GM12878 (cell line): ENCODE measurements at regions not wholly inside any gene's neighbourhood (a gene's known extent, or its start where the extent isn't known, plus 50 kb on each side); places are given as distances from the start of the nearest gene placed in this dataset.

Experiments
- ATAC-seq: fragments of 200-7000 bp; cut with Tn5 transposase; 3 replicates; pipeline ENCODE4 v1.9.1; 2020; ENCODE audit warnings: mild to moderate bottlenecking, moderate library complexity
- BruUV-seq: library from RNA; stranded (reverse); fragments of 400-500 nt; replicated peaks from 2 replicates; lab custom pipeline; 2021; lab: Mats Ljungman, UMichigan
- CTCF ChIA-PET: fragments of 300-600 bp; sonication (Branson Sonifier 250); formaldehyde crosslinking; extraction: SDS; loops from one replicate; lab custom pipeline; 2021; ENCODE audit warnings: inconsistent platforms; lab: Yijun Ruan, JAX
- POLR2A ChIA-PET: fragments of 350-600 bp; formaldehyde crosslinking; extraction: SDS; loops from one replicate; lab custom pipeline; 2021; ENCODE audit warnings: inconsistent platforms; lab: Charles Lee
- RAD21 ChIA-PET: fragments of 300-600 bp; sonication (Branson Sonifier 250); formaldehyde crosslinking; loops from one replicate; lab custom pipeline; 2023; ENCODE audit warnings: antibody characterized with exemption; ENCODE audit not compliant: unreplicated experiment; lab: Charles Lee
- SMC1A ChIA-PET: fragments of 300-600 bp; sonication (Branson Sonifier 250); formaldehyde crosslinking; loops from one replicate; lab custom pipeline; 2023; ENCODE audit not compliant: unreplicated experiment, uncharacterized antibody; lab: Charles Lee
- DNase-seq: peaks from one replicate; pipeline ENCODE4 v3.0.0-alpha.2; 2011; ENCODE audit warnings: low read depth, low spot score
- FAIRE-seq: peaks from 3 replicates; lab custom pipeline; 2011; peaks lifted over from hg19 to GRCh38; lab: Jason Lieb, UNC
- H2AFZ ChIP-seq: 2 replicates; pipeline ENCODE4 v1.6.0; 2011; ENCODE audit warnings: low read depth, low read length, control low read depth; ENCODE audit not compliant: control insufficient read depth
- H3K27ac ChIP-seq: 2 replicates; pipeline ENCODE4 v1.5.1; 2011; ENCODE audit warnings: control low read depth; ENCODE audit not compliant: control insufficient read depth, insufficient read depth
- H3K27me3 ChIP-seq, 2 experiments: replicated peaks in 1 of 2; 2 replicates each; pipeline versions ENCODE4 v1.6.0 to v1.6.1; 2011; ENCODE audit warnings: low read length in 1 of 2; ENCODE audit not compliant: control insufficient read depth in 2 of 2, insufficient read depth in 2 of 2
- H3K36me3 ChIP-seq, 2 experiments: 2 replicates each; pipeline ENCODE4 v1.5.1; 2011; ENCODE audit warnings: low read length in 1 of 2; ENCODE audit not compliant: control insufficient read depth in 2 of 2, insufficient read depth in 2 of 2
- H3K4me1 ChIP-seq: 2 replicates; pipeline ENCODE4 v1.6.1; 2011; ENCODE audit warnings: mild to moderate bottlenecking, low read length, moderate library complexity, mixed read lengths; ENCODE audit not compliant: control insufficient read depth, insufficient read depth
- H3K4me2 ChIP-seq: 2 replicates; pipeline ENCODE4 v1.6.0; 2011; ENCODE audit warnings: control low read depth; ENCODE audit not compliant: control insufficient read depth, insufficient read depth
- H3K4me3 ChIP-seq: fragments of 200-600 bp; sonication (generic); 2 replicates; pipeline ENCODE4 v1.5.1; 2016
- H3K79me2 ChIP-seq: 2 replicates; pipeline ENCODE4 v1.6.0; 2011; ENCODE audit warnings: low read length; ENCODE audit not compliant: control insufficient read depth, insufficient read depth
- H3K9ac ChIP-seq: 2 replicates; pipeline ENCODE4 v1.8.0; 2011; ENCODE audit warnings: low read length, control low read depth, mixed read lengths; ENCODE audit not compliant: control insufficient read depth, insufficient read depth
- H3K9me3 ChIP-seq: replicated peaks from 3 replicates; pipeline ENCODE4 v1.5.1; 2011; ENCODE audit warnings: mild to moderate bottlenecking, low read length; ENCODE audit not compliant: control insufficient read depth, insufficient read depth
- H4K20me1 ChIP-seq: 2 replicates; pipeline ENCODE4 v1.6.0; 2011; ENCODE audit not compliant: control insufficient read depth, insufficient read depth
- ASH2L ChIP-seq: fragments of 300-600, 200-600 bp; sonication (generic); IDR thresholded peaks from 2 replicates; pipeline ENCODE4 v1.6.1; 2017; ENCODE audit warnings: low read depth, mild to moderate bottlenecking, borderline replicate concordance
- BMI1 ChIP-seq: fragments of 450-650 bp; IDR thresholded peaks from 2 replicates; pipeline ENCODE4 v1.6.1; 2016; ENCODE audit warnings: mild to moderate bottlenecking, moderate library complexity, borderline replicate concordance
- CHD2 ChIP-seq: IDR thresholded peaks from 2 replicates; pipeline ENCODE4 v1.6.1; 2011; ENCODE audit warnings: low read depth, low read length, improper control_type of control experiment, borderline replicate concordance
- EGR1 ChIP-seq, 2 experiments: IDR thresholded peaks; 1 replicate in 1 of 2; 2 replicates in 1 of 2; pipeline ENCODE4 v1.6.1; 2011 to 2012; ENCODE audit warnings: low read depth in 2 of 2, low read length in 2 of 2, borderline replicate concordance in 1 of 2, mild to moderate bottlenecking in 1 of 2, moderate library complexity in 1 of 2
- KAT2A ChIP-seq: conservative IDR thresholded peaks from 2 replicates; pipeline ENCODE4 v1.6.1; 2011; ENCODE audit warnings: low read depth, low read length; ENCODE audit not compliant: control insufficient read depth
- LARP7 ChIP-seq: fragments of 450-650 bp; IDR thresholded peaks from 2 replicates; pipeline ENCODE4 v1.6.1; 2017; ENCODE audit warnings: mild to moderate bottlenecking
- NFYB ChIP-seq: IDR thresholded peaks from 2 replicates; pipeline ENCODE4 v1.6.1; 2011; ENCODE audit warnings: low read depth, mild to moderate bottlenecking, low read length, improper control_type of control experiment, moderate library complexity; ENCODE audit not compliant: insufficient read depth
- PML ChIP-seq: IDR thresholded peaks from 2 replicates; pipeline ENCODE4 v1.6.1; 2012; ENCODE audit warnings: low read length, inconsistent platforms
- TCF12 ChIP-seq: IDR thresholded peaks from 2 replicates; pipeline ENCODE4 v1.6.1; 2011; ENCODE audit warnings: low read depth, mild to moderate bottlenecking, low read length
- USF2 ChIP-seq: IDR thresholded peaks from 2 replicates; pipeline ENCODE4 v1.6.1; 2011; ENCODE audit warnings: low read depth, low read length, improper control_type of control experiment, borderline replicate concordance
- YBX1 ChIP-seq: fragments of 450-650 bp; IDR thresholded peaks from 2 replicates; pipeline ENCODE4 v1.6.1; 2016; ENCODE audit warnings: antibody characterized with exemption
- YY1 ChIP-seq: IDR thresholded peaks from 2 replicates; pipeline ENCODE4 v1.6.1; 2011; ENCODE audit warnings: low read depth, mild to moderate bottlenecking, low read length
- ZNF622 ChIP-seq: fragments of 450-650 bp; IDR thresholded peaks from 2 replicates; pipeline ENCODE4 v1.6.1; 2017; ENCODE audit warnings: mild to moderate bottlenecking, inconsistent platforms
- WGBS: methylation state at CpG from one replicate; pipeline ENCODE4 v1.1.6; 2016; ENCODE audit warnings: low lambda C conversion rate; ENCODE audit not compliant: insufficient replicate concordance, insufficient coverage; ENCODE audit errors: missing lambda C conversion rate; 5-methylcytosine and 5-hydroxymethylcytosine counted together
- in situ Hi-C: fragments of 300-500 bp; cut with MboI; formaldehyde crosslinking; loops from 9 replicates; pipeline ENCODE4 v1.14.3; 2018; ENCODE audit warnings: mixed read lengths
- intact Hi-C: fragments of 100-400 bp; cut with micrococcal nuclease; formaldehyde crosslinking; loops from one replicate; pipeline ENCODE4 v1.14.2; 2022; ENCODE audit not compliant: unreplicated experiment

GRCh38 chr2:220202066-220202465 lies 574.6 kb downstream of the SLC4A3 start:
- in situ Hi-C loops: no loop called here
- Histone ChIP-seq H3K27me3 (no peaks in the 10 kb centered on the region), H3K4me2 (no peak overlapping the region), H3K36me3 (no peaks in the 10 kb centered on the region), H3K27ac (no peak overlapping the region), H3K79me2 (no peaks in the 10 kb centered on the region), H2AFZ (no peak overlapping the region), H3K4me1 (no peaks in the 10 kb centered on the region), H3K9ac (no peak overlapping the region), H3K9me3 (no peaks in the 10 kb centered on the region; the same call in 2 of the 3 replicates), H4K20me1 (no peaks in the 10 kb centered on the region), H3K4me3 (no peak overlapping the region)
- SMC1A ChIA-PET: no interaction called here
- FAIRE-seq (no peak), ATAC-seq (no peak), DNase-seq (no peak)
- intact Hi-C loops: no loop called here
- no TSS peak for BruUV-seq
- TF ChIP-seq PML: no peak
- RAD21 ChIA-PET: no interaction called here
- POLR2A ChIA-PET: no interaction called here
- CTCF ChIA-PET: no interaction called here

- ChIA-PET SMC1A (no interaction called here), CTCF (no interaction called here), RAD21 (no interaction called here), POLR2A (no interaction called here)
- intact Hi-C loops: no loop called here
- Histone ChIP-seq H3K36me3 (no peaks in the 10 kb centered on the region), H3K9ac (no peak overlapping the region), H3K4me1 (no peaks in the 10 kb centered on the region), H3K9me3 (no peaks in the 10 kb centered on the region), H3K27ac (no peak overlapping the region)
- FAIRE-seq (no peak), DNase-seq (no peak), ATAC-seq (no peak)
- 0% methylated on average over 1 of the region's 1 CpG for WGBS
- BruUV-seq: no TSS peak
- TF ChIP-seq ZNF622 (no peak), NFYB (no peak), USF2 (no peak), EGR1 (IDR thresholded peaks at IDR 0.05; ENCODE audit: borderline replicate concordance in 1 of 2, low read depth in 2 of 2, low read length in 2 of 2) (no peak), BMI1 (no peak), KAT2A (no peak), YY1 (no peak), ASH2L (no peak), LARP7 (no peak), CHD2 (no peak), YBX1 (no peak), TCF12 (no peak)
- TF ChIP-seq, all 136 proteins: peak for 0
- Histone ChIP-seq H3K79me2 (no peaks in the 10 kb centered on the region), H3K27me3 (no peaks in the 10 kb centered on the region), H2AFZ (no peak overlapping the region), H3K4me2 (no peak overlapping the region), H3K4me3 (no peak overlapping the region), H4K20me1 (no peaks in the 10 kb centered on the region)
- in situ Hi-C loops: no loop called here
Observed at GRCh38 chr2:220209093-220209492, 581.7 kb downstream of the SLC4A3 start.
